HAP-1 (cell line): ENCODE measurements at regions not wholly inside any gene's neighbourhood (a gene's known extent, or its start where the extent isn't known, plus 50 kb on each side); places are given as distances from the start of the nearest gene placed in this dataset.

ENCODE experiments used
- DNase-seq, 2 experiments: peaks; one replicate each; pipeline ENCODE4 v3.0.0-alpha.2; 2016 to 2020; ENCODE audit warnings: low spot score in 2 of 2
- H3K27me3 ChIP-seq: fragments of 250-450 bp; sonication (Bioruptor Pico); 2 replicates; pipeline ENCODE4 v1.5.1; 2020; ENCODE audit warnings: low read depth, mild to moderate bottlenecking, moderate library complexity
- H3K36me3 ChIP-seq: fragments of 250-450 bp; sonication (Bioruptor Pico); replicated peaks from 2 replicates; pipeline ENCODE4 v1.5.1; 2020; ENCODE audit warnings: mild to moderate bottlenecking
- H3K4me1 ChIP-seq: fragments of 250-450 bp; sonication (Bioruptor Pico); 2 replicates; pipeline ENCODE4 v1.5.1; 2020; ENCODE audit warnings: mild to moderate bottlenecking
- H3K4me3 ChIP-seq: fragments of 250-450 bp; sonication (Bioruptor Pico); 2 replicates; pipeline ENCODE4 v1.5.1; 2020; ENCODE audit warnings: mild to moderate bottlenecking, moderate library complexity
- H3K9me3 ChIP-seq: fragments of 250-450 bp; sonication (Bioruptor Pico); 2 replicates; pipeline ENCODE4 v1.5.1; 2020; ENCODE audit warnings: mild to moderate bottlenecking, moderate library complexity
- in situ Hi-C: fragments of 300-500 bp; cut with MboI; formaldehyde crosslinking; loops from 3 replicates; pipeline ENCODE4 v1.14.3; 2020; ENCODE audit warnings: low sequenced_read_pairs, inconsistent platforms, mixed read lengths

DNA sequence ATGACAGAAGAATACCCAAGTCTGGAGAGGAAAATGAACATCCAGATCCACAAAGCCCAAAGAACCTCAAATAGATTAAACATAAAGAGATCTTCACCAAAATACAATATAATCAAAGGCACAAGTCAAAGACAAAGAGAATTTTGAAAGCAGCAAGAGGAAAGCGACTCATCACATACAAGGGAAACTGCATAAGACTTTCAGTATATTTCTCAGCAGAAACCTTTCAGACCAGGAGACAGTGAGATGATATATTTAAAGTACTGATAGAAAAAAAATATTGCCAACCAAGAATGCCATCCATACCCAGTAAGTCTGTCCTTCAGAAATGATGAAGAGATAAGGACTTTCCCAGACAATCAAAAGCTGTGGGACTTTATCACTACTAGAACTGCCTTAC, 81.5 kb upstream of the GALNT17 start:
- H3K27me3 ChIP-seq: no peaks in the 10 kb centered on the region

DNA sequence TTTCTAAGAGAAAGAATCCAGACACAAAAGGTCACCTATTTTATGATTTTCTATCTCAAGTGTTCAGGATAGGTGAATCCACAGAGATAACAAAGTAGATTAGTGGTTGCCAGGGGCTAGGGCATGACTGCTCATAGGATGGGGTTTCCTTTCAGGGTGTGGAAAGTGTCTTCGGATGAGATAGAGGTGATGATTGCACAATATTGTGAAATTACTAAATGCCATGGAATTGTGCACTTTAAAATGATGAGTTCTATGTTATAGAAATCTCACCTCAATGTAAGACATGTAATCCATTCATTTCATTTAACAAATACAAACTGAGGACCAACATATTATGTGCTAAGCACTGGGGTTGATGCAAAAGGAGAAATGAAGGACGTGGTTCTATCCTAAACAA, 76.4 kb upstream of the GALNT17 start:
- in situ Hi-C loops: no loop called here
- no peaks in the 10 kb centered on the region for H3K27me3 ChIP-seq
- H3K9me3 ChIP-seq: no peaks in the 10 kb centered on the region
- H3K36me3 ChIP-seq: no peaks in the 10 kb centered on the region
- no peak for DNase-seq
- no peaks in the 10 kb centered on the region for H3K4me1 ChIP-seq
- H3K4me3 ChIP-seq: no peak overlapping the region

More for the DNA sequence above, 81.5 kb upstream of the GALNT17 start:
- Histone ChIP-seq H3K4me3 (no peak overlapping the region), H3K36me3 (no peaks in the 10 kb centered on the region), H3K4me1 (no peaks in the 10 kb centered on the region), H3K9me3 (no peaks in the 10 kb centered on the region)
- no peak for DNase-seq
- in situ Hi-C loops: no loop called here

DNA sequence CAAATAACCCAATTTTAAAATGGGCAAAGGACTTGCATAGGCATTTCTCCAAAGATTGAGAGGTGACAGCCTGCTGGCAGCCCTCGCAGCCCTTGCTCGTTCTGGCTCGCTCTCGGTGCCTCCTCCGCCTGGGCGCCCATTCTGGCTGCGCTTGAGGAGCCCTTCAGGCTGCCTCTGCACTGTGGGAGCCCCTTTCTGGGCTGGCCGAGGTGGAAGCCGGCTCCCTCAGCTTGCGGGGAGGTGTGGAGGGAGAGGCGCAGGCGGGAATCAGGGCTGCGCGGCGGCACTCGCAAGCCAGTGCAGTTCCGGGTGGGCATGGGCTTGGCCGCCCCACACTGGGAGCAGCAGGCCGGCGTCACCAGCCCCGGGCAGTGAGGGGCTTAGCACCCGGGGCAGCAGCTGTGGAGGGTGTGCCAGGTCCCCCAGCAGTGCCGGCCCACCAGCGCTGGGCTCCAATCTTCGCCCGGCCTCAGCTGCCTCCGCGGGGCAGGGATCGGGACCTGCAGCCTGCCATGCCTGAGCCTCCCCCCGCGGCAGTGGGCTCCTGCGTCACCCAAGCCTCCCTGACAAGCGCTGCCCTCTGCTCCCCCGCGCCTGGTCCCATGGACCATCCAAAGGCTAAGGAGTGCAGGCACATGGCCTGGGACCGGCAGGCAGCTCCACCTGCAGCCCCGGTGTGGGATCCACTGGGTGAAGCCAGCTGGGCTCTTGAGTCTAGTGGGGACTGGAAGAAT, 54.0 kb upstream of the GALNT17 start:
- no peaks in the 10 kb centered on the region for H3K4me1 ChIP-seq
- H3K4me3 ChIP-seq: no peak overlapping the region
- H3K27me3 ChIP-seq: no peaks in the 10 kb centered on the region
- H3K36me3 ChIP-seq: no peaks in the 10 kb centered on the region
- DNase-seq: no peak
- H3K9me3 ChIP-seq: no peaks in the 10 kb centered on the region
- in situ Hi-C loops: no loop called here
